NCI-H82 (cell line): ENCODE measurements at regions not wholly inside any gene's neighbourhood (a gene's known extent, or its start where the extent isn't known, plus 50 kb on each side); places are given as distances from the start of the nearest gene placed in this dataset.

ENCODE experiments used
- DNase-seq: peaks from one replicate; lab custom pipeline; 2025; lab: John Stamatoyannopoulos, UW

DNA sequence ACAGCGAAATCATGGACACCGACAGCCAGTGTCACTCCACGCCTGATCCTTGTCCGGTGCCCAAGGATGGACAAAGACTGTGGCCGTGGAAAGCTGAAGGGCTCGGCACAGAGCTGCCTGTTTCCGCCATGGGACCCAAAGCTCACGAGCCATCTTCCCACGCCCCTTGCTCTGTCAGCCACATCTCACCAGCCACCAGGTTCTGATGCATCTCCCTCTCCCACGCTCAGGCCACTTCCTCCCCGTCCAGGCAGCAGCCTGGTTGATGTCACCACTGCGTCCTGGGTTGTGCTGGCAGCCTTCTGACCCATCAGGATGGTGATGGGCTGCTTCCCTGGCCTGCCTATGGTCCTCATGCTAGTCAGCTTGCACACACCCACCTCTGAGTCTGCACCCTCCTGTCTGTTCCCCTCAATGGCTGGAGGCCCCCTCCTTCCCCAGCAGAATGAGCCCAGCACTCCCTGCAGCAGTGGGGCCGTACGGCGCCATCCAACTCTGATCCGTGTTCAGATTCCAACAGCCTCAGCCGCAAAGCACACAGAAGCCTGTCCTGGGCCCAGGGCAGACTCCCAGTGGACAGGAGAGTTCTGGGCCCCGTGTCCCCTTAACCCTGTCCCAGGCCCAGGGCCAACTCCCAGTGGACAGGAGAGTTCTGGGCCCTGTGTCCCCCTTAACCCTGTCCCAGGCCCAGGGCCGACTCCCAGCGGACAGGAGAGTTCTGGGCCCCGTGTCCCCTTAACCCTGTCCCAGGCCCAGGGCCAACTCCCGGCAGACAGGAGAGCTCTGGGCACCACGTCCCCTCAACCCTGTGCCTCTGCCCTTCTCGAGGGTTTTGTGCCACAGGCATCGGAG, 259.5 kb downstream of the BRD1 start:
- DNase-seq = no peak

DNA sequence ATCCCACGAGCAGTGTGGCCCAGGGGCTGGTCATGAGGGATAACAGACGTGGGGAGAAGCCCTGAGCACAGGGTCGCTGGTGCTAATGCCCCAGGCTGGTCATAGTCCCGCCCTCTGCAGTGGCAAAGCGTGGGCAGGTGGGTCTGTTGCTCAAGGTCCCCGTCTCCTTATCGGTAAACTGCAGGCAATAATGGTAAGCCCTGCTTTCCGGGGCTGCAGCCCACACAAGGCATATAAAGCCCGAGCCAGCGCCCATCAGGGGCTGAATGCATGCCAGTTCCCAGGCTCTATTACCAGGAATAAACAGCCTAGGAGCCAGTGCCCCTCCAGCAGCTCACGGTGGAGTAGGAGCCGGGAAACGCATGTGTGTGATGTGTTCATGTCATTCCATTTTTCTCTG, 261.0 kb downstream of the BRD1 start:
- no peak for DNase-seq

DNA sequence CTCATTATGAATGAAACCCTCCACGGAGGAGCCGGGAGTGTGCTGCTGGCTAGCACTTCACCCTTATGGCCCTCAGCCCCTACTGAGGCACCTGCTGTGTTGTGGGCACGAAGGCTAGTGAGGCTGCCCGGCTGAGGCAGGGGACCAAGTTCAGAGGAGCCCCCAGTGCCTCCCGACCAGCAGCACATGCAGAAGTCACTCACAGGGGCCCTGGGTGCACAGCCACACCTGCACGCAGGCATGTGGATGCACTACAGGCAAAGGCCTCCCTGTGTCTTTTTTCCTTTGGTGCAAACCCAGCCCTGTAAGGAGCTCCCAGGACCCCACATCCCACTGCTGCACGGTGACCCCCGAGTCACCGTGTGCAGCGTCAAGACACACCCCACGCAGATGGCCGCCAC, 261.5 kb downstream of the BRD1 start:
- DNase-seq = no peak

DNA sequence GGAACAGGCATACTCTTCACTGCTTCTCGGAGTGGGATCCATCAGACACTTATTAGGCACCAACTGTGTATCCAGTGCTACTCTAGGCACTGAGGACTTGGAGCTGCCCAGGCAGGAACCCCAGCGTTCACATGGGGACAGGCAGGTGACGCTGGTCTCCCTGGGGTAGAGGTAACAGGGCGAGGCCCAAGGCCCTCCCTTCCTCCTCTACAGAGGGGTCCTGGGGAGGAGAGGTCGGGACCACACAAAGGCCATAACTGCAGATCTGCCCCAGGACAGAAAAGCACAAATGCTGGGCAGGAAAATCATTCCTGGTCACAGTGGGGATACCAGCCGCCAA, 262.2 kb downstream of the BRD1 start:
- DNase-seq = no peak

DNA sequence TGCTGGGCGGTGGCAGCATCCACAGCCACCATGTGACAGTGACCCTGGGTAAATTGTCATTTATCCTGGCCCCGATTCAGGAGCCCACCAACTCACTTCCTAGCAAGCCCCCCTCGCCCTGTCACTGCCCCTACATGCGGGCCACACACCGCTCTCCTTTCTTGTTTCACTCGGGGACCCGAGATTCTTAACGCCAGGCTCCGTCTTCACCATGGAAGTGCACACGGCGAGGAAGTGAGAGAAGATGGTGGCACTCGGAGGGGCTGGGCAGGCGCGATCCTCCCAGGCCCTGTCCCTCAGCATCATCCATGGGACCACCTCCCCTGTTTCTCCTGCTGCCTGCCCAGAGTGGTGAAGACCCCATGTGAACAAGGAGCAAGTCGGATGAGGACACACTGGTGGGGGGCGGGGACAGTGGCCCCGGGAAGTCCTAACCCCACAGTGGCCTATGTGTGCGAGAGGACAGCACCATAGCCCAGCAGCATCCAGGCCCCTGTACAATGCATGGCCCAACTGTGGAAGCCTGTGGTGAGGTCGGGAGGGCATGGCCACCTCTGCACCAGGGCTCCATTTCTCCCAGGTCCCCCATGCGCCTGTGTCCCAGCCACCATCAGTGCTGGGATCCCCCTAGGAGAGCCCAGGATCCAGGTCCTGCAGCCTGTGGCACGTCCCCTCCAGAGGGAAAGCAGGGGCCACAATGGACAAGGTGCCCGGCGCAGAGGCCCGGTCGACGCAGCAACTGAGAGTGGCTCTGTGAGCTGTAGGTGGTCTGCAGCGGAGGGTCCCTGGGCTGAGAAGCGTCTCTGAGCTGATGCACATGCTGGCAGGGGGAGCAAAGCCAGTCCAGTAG, 262.8 kb downstream of the BRD1 start:
- DNase-seq = no peak

DNA sequence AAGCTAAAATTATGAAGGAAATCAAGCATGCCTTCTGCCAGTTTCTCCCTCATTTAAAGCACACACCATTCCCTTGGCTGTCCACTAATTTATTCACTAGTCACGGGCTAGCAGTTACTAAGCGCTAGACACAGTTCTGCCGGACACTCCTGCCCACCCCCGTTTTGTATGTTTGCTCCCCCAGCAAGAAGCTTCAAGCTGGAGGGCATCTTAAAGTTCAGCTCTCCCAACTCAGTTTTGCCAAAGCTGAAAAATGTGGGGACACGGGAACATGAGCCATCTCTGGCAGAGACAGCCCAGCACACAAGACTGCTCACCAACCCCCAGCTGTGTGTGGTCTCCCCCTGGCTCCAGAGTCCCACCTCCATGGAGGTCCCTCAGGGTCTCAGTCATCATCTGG, 263.6 kb downstream of the BRD1 start:
- DNase-seq = no peak

DNA sequence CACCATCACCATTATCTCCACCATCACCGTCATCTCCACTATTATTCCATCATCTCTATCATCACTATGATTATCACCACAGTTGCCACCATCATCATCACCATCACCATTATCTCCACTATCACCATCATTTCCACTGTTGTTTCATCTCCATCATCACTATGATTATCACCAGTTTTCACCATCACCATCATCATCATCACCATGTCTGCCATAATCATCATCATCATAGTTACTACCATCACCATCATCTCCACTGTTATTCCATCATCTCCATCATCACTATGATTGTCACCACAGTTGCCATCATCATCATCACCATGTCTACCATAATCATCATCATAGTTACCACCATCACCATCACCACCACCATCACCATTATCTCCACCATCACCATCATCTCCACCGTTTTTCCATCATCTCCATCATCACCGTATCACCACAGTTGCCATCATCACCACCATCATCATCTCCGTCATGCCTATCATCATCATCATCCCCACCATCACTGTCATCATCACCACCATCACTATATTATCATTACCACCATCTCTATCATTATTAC, 264.9 kb downstream of the BRD1 start:
- DNase-seq = no peak

DNA sequence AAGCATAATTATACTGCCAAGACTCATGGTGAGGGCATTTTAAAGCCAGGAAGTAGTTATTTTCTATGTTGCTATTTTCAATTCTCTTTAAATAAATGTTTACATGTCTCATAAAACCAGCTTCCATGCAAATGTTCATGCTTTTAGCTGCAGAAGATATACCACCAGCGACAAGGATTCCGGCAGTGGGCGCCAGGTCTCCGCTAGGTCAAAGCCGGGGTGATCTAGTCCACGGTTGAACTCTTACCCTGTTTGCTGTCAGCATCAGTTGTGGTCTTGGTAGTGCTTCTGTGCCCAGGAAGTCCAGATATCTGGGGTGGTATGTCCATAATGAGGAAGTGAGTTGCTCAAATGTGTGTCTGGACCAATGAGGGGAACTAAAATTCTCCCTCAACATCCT, 265.7 kb downstream of the BRD1 start:
- DNase-seq = no peak

DNA sequence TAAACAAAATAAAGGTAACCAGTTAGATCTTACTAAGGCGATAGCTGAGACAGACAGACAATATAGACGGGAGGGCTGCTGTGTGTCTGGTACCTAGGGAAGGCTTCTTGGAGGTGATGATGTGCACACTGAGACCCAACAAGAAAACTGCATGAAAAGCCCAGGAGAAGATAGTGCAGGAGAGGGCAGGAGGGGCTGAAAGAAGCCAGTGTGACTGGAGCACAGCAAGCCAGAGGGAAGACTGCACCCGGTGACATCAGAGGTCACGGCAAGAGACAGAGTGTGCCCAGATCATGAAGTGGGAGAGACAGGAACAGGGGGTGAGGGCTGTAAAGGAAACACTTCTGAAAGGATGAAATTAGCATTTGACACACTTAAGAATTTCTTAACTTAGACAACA, 266.3 kb downstream of the BRD1 start:
- DNase-seq = no peak

DNA sequence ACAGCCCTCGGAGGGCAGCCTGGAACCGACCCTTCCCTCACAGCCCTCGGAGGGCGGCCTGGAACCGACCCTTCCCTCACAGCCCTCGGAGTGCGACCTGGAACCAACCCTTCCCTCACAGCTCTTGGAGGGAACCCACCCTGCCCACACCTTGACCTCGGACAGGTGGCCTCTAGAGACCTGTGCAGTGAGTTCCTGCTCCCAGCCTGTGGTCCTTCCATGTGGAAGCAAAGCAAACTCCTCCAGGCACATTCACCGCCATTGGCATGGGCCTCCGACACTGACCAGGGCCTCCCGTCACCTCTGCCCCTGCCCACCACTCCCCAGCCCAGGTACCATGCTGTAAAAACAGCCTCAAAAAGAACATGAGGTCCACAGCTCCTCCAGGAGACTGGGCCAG, 272.1 kb downstream of the BRD1 start:
- no peak for DNase-seq

DNA sequence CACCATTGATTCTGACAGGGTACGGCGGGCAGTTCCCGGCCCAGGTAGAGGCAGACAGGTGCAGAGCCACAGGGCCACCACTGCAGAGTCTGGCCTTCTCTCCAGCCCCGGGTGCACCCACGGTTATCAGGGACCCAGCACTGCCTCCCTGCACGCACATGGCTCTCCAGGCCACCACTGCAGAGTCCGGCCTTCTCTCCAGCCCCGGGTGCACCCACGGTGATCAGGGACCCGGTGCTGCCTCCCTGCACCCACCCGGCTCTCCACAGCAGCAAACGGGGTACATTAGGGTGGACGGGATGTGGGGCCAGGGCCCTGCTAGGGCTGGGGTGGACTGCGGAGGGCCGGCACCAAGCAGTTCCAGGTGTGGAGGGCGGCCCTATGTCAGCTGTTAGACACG, 272.9 kb downstream of the BRD1 start:
- no peak for DNase-seq

DNA sequence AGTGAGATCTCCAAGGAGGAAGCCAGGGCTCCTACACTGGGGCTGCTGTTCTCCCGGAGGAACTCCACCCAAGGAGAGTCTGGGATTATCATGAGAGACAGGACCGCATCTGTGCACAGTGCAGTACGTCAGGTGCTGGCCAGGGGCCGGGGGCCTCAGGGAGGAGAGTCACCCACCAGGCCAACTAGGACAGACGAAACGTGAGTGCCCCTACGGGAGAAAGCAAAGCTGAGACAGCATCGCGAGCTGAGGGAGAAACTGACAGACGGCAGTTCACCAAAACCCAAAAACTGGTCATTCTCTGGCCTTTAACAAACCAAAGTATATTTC, 273.4 kb downstream of the BRD1 start:
- DNase-seq = no peak

DNA sequence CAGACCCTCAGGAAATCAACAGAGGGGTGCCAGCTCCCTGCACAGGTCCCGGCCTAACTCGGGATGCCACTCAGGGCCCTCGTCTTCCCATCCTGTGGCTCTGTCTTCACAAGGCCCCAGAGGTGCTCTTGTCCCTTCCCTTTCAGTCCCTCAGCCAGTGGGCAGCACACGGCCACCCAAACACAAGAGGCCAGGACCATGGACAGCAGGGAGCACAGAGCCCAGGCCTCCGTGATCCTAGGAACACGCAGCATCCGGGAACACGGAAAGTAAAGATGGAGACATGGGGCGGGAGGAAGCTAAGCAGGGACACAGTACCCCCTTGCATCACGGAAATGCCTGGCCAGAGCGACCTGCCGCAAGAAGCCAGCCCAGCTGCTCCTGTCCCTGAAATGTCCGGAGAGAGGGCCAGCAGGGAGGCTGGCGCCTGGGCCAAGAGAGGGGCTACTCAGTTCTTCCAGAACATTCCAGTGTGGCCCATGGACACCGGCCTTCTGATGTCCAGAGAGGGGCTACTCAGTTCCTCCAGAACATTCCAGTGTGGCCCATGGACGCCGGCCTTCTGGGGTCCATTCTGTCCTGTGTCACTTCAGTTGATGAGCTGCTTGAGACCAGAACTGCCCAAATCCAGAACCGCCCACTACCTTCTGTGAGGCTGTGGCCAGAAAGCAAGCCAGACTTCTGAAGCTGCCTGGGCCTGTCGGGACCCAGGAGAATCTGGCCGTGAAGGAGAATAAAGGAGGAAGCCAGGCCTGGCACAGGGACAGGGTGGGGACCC, 274.0 kb downstream of the BRD1 start:
- DNase-seq = no peak

DNA sequence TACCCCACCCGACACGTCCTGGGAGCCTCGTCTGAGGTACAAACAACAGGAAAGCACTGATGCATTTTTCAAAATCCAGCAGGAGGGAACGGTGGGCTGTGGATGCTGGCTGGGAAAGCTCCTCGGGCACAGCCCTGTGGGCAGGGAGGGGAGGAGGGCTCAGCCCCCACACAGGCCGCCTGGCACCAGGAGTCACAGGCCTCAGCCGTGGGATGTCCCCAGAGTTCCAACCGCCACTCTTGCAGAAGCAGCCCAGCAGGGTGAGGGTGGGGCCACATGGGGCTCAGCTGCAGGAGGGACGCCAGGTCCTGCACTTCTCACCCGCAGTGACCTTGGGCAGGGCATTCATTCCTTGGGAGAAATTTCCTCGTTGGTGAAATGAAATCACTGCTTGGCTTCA, 274.6 kb downstream of the BRD1 start:
- DNase-seq = no peak

DNA sequence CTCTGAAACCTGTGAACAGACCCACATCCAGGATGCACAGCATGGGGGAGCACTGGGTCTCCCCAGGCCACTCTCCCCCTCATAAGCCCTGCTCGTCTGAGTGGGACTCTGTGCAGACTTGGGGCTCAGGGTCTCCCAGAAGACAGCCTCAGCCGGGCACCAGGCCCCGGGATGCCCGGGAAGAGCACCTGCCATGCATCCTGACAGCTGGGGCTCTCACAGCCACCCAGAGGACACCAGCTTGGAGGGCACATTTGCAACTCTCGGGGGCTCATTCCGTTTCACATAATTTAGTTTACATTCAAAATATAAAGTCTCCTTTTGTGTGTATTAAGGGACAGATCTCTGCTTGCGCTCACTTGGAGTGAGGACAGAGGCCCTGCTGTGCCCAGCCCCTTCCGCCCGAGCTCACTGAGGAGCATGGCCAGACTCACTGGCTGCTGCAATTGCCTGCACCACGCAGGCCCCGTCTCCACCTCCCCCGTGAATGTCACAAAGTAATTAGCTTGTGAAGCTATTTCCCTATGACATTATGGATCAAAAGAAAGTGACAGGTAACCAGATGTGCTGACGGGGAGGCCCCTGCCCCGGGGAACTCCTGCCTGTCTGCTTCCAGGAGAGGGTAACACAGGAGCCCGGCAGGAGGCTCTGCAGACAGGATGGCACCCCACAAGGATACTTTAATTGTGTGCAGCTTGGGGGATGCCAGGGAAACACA, 275.6 kb downstream of the BRD1 start:
- DNase-seq = no peak

DNA sequence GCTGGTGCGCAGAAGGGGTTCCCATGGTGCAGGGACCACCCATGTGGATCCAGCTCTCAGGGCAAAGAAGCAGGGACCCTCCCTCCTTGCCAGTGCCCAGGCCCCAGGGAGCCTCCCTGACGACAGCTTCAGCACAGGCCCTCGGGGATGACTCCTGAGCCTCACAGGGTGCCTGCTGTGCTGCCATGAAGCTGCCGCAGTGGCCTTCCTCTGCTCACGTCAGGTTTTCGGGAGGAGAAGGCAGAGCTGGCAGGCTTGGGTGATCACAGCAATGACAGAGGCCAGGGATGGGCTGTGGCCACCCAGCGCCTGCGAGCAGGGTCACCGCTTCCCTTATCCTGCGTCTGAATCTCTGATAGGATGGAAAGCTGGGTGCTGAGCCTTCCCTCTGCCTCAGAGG, 276.2 kb downstream of the BRD1 start:
- DNase-seq = no peak

DNA sequence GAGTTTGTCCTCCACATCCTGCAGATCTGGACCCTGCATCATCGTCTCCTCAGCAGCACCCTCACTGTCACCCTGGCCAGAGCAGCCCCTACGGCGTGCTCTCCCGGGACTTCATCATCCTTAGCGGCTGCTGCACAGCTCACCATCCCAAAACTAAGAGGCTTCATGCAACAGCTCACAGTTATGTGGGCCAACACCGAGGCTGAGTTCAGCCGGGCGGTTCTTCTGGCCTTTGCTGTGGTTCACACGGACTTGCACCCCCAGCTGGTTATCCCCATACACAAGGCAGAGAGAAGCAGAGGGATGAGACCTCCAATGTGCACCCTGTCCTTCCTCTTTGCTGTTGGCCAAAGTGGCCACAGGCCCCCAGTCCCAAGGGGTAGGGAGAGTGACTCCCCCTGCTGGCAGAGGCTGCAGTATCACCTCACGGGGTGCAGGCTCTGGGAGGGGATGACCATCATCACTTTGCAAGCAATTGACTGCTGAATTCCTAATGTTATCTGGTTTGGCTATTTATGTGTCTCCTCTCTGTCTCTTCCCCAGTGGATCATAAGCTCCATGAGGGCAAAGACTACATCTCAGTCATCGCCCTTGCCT, 276.8 kb downstream of the BRD1 start:
- no peak for DNase-seq

DNA sequence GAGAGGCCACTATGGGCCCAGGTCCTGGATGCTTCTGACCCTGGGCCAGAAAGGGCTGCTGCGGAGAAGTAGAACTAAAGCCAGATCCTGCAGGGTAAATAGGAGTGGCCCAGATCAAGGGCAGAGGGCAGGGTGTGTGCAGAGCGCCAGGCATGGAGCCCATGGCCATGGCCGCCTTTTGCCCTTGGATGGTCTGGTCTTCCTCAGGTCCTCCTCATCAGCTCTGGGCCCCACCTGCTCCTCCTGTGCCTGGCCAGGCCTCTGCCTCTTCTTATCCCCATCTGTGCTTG, 277.6 kb downstream of the BRD1 start:
- no peak for DNase-seq

DNA sequence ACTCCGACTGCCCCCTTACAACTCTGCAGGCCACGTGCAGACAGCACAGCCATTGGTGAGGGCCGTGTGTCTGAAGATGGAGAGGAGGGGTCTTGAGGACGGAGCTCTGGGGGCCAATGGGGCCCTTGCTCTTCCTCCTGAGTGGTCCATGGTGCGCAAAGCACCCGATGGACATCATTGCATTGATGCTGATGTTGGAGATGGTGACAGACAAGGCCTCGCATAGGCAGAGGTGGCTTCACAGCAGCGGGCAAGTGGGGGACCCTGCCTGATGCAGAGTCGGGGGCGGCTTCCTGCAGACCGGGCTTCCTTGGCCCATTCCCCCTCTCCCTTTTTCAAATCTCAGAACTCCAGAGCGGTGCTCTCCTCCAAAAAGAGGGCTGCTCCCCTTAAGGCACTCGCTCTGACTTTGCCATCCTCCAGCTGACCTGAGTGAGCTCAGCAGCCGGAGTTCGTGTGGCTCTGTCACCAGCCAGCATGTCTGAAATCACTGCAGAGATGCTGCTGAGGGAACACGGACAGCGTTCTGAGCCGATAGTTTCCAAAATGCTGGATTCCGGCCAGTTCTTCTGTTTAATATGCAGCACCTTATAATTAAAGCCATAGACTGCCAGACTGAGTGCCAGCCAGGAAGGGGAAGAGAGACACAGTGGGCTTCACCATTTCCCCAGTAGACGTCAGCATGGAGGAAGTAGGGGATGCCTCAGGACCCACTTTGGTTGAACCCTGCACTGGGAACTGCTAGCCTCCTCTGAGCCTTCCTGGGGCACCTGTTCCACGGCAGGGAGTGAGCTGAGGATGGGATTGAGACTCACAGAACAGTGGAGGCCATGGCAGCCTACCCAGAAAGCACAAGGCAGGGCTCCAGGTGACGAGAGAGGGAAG, 278.2 kb downstream of the BRD1 start:
- no peak for DNase-seq

DNA sequence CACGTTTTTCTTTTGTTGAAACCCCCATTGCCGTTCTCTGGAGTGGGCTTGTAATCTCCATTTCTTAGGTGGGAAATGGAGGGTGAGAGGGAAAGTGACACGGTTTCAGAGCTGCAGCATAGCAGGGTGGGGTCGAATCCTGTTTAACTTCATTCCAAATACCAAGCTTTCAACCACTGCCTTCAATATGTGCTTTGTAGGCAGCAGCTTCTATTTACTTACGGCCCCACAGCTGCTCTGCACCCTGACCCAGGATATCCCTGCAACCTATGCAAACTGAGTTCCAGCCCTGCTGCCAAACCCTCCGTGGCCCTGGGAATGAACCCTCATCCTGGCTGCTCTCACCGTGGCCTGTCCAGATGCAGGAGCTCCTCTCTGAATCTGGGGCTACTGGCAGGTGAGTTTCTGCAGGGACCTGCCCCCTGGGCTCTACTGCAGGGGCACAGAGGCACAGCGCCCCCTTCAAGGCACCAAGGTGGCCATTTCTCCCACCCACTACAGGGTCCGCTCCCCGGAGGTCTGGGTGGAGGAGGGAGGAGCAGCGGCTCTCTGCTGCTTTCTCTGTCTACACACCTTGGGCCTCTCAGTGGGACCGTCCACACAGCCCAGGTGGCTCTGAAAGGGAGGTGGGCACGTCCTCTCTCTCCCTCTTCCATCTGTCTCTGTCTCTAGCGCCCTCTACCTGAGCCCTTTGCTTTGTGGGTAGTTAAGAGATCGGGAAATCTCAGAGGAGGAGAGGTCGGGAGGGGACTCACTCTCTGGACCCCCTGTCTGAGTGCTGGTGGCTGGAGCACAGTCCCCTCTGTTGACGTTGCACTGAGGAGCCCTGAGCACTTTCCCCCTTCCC, 279.1 kb downstream of the BRD1 start:
- no peak for DNase-seq
